Activated T-cell treated with anti-CD3 and anti-CD28 coated beads, Interleukin-2, amount 50 U/mL, for 72 hours (primary cell): ENCODE measurements at regions not wholly inside any gene's neighbourhood (a gene's known extent, or its start where the extent isn't known, plus 50 kb on each side); places are given as distances from the start of the nearest gene placed in this dataset.

Source experiments
- ATAC-seq, 2 donors: fragments of 150-1000 bp; cut with Tn5 transposase; replicated peaks in 1 of 2; 2 replicates each; pipeline ENCODE4 v1.10.0; 2021; ENCODE audit warnings: moderate library complexity in 2 of 2, mild to moderate bottlenecking in 1 of 2
- DNase-seq, 2 donors: peaks; one replicate each; pipeline ENCODE4 v3.0.0; 2021 to 2022; ENCODE audit warnings: mixed read lengths in 1 of 2
- H3K27ac Mint-ChIP-seq: one replicate; pipeline ENCODE4 v1.8.0; 2022; ENCODE audit warnings: mild to moderate bottlenecking, moderate library complexity, mixed read lengths
- H3K27me3 Mint-ChIP-seq: one replicate; pipeline ENCODE4 v1.8.0; 2022; ENCODE audit warnings: low read depth, mixed read lengths
- H3K36me3 Mint-ChIP-seq, 2 donors: one replicate each; pipeline ENCODE4 v1.8.0; 2022; ENCODE audit warnings: mixed read lengths in 2 of 2, mild to moderate bottlenecking in 1 of 2; ENCODE audit not compliant: insufficient read depth in 2 of 2
- H3K4me1 Mint-ChIP-seq: one replicate; pipeline ENCODE4 v1.8.0; 2022; ENCODE audit warnings: low read depth, mixed read lengths
- H3K4me3 Mint-ChIP-seq, 2 donors: one replicate each; pipeline ENCODE4 v1.8.0; 2022; ENCODE audit warnings: mild to moderate bottlenecking in 2 of 2, mixed read lengths in 2 of 2, moderate library complexity in 2 of 2
- H3K9me3 Mint-ChIP-seq, 2 donors: one replicate each; pipeline ENCODE4 v1.8.0; 2022; ENCODE audit warnings: mixed read lengths in 2 of 2

DNA sequence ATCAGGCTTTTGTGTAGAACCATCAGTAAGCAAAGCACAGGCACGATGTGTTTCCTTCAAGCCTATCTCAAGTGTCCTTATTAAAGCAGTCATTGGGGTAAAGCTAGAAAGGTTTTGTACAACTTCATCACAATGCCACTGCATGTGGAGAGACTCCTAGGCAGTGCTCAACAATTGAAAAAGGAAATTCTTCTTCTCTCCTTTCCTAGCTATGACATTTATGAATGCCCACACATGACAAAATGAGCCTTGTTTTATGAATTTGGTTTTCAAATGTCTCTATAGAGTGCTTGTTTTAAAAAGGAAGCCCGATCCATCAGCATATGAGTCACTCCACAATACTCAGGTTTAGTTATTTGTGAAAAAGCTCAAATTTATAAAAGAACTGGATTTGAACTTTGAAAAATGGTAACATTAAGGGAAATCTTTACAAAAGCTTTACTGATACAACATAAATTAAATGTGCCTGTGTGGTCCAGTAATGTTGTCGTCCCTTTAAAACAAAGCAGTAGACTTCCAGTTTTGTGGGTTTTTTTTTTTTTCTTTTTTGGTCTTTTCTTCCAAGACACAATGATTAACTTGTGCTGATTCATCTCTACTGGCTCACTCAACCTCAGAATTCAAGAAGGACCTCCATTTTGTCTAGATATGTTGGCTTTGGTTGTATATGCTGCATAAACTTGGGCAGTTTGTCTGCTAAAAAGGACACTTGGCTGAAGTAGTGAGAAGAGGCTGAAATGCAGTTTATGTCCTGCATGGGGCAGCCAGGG lies 273.8 kb downstream of the GASK1B start:
- Mint-ChIP-seq H3K9me3 (peaks cover 1 to 2% of the 10 kb centered on the region in 2 donors), H3K36me3 (no peaks in the 10 kb centered on the region), H3K4me3 (no peak overlapping the region), H3K27me3 (no peaks in the 10 kb centered on the region), H3K27ac (no peak overlapping the region), H3K4me1 (no peaks in the 10 kb centered on the region)
- ATAC-seq (no peak), DNase-seq (no peak)

DNA sequence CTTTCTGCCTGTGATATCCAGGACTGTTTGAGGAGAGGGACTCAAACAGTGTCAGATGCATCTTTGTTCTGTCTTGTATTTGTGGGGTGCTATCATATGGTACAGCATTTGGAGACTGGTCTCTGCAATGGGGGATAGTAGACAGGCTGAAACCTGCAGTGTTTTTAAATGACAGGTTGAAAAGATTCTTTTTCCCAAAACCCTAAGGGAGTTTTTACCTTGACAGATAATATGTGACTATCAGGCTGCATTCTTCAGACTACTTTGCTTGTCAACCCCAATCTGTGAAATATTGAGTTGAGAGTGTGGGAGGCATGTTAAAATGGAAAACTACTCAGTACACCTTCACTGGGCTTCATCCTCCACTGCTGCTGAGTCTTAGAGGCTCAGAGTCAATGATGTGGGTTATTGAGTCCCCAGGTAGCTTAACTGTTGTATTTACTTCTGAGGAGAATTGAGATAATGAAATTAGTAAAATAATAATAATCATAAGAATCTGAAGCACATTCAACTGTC lies 274.9 kb downstream of the GASK1B start:
- Mint-ChIP-seq H3K4me1 (no peaks in the 10 kb centered on the region), H3K9me3 (peaks cover 1 to 2% of the 10 kb centered on the region in 2 donors)

DNA sequence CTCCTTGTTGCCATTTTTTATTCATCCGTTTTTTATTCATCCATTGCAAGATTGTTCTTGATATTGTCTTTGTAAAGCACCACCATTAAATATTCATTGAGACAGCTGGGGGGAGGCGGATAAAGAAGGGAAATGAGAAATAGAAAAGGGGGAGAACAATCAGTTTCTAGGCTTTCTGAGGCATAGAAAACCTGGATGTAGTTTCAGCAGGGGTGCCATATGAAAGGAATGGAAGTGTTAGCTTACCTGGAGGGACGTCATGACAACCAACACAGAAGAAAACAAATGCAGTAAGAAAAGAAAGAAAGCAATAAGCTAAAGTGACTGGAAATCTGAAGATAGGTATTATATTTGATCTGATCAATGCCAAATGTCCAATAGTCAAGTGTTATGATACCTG lies 276.1 kb downstream of the GASK1B start:
- no peak for ATAC-seq
- DNase-seq, result no peak
- Mint-ChIP-seq H3K4me1 (no peaks in the 10 kb centered on the region), H3K4me3 (no peak overlapping the region), H3K27me3 (no peaks in the 10 kb centered on the region), H3K36me3 (no peaks in the 10 kb centered on the region), H3K9me3 (peaks cover 0 to 2% of the 10 kb centered on the region in 2 donors), H3K27ac (no peak overlapping the region)

More for the DNA sequence above, 274.9 kb downstream of the GASK1B start:
- no peak overlapping the region for H3K4me3 Mint-ChIP-seq
- H3K27ac Mint-ChIP-seq, result no peak overlapping the region
- ATAC-seq (no peak), DNase-seq (no peak)
- H3K36me3 Mint-ChIP-seq, result no peaks in the 10 kb centered on the region
- no peaks in the 10 kb centered on the region for H3K27me3 Mint-ChIP-seq

DNA sequence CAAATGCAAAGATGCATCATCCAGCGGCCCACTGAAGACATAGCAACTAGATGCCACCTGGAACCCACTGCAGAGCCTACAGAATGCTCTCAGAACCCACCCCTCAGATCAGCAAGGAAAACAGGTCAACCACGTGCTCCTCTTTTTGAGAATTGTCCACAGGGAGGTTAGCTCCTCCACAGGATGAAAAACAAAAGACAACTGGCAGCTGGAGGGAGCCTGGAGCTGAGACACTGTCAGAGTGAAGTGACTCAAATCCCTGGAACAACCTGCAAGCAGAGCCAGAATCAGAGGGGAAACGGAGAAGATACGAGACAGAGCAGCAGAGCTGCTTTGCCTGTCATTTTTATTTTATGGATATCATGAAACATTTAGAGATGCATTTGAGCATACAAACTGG lies 277.6 kb downstream of the GASK1B start:
- DNase-seq (no peak), ATAC-seq (no peak)
- no peak overlapping the region for H3K4me3 Mint-ChIP-seq
- no peaks in the 10 kb centered on the region for H3K4me1 Mint-ChIP-seq
- H3K9me3 Mint-ChIP-seq, result no peaks in the 10 kb centered on the region
- no peaks in the 10 kb centered on the region for H3K36me3 Mint-ChIP-seq
- H3K27me3 Mint-ChIP-seq, result no peaks in the 10 kb centered on the region
- H3K27ac Mint-ChIP-seq, result no peak overlapping the region

DNA sequence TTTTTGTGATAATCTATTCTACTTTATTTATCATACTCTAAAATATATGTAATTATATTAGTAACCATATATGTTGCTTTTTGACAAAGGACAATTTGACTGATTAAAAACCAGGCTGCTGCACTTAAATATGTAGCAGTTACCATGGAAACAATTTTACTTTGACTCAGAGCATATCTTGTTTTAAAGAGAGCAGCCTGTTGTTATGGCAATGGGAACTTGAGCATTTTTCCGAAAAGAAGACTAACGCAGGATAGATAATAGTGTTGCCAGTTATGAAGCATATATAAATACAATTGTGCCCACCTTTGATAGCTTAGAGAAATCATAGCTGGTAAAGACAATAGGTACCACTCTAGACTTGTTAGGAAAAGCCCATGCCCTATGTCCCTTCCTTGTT lies 283.0 kb downstream of the GASK1B start:
- no peaks in the 10 kb centered on the region for H3K4me1 Mint-ChIP-seq
- H3K27ac Mint-ChIP-seq, result no peak overlapping the region
- no peak for DNase-seq
- H3K27me3 Mint-ChIP-seq, result no peaks in the 10 kb centered on the region
- H3K36me3 Mint-ChIP-seq, result no peaks in the 10 kb centered on the region
- H3K4me3 Mint-ChIP-seq, result no peak overlapping the region
- peaks cover 0 to 2% of the 10 kb centered on the region in 2 donors for H3K9me3 Mint-ChIP-seq
- no peak for ATAC-seq

DNA sequence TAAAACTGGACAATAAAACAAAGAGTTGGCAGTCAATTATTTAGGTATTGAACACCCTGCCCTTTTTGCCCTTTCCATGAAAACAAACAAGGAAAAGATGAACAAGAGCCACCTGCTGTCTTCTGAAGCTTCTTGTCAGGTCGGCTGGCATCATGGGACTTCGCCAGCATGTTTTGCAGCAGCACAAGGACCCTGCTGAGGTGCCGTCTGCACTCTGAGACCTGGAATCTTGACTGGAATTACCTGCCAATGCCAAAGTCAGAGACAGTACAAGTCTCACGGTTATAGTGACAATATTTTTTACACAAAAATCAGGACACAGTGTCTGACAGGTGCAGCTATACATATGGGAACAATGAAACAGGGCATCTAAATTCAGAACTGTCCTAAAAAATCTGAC lies 284.5 kb downstream of the GASK1B start:
- Mint-ChIP-seq H3K36me3 (no peaks in the 10 kb centered on the region), H3K4me3 (no peak overlapping the region), H3K27ac (no peak overlapping the region), H3K9me3 (peaks cover 0 to 2% of the 10 kb centered on the region in 2 donors), H3K4me1 (no peaks in the 10 kb centered on the region), H3K27me3 (no peaks in the 10 kb centered on the region)
- DNase-seq (no peak), ATAC-seq (no peak)

DNA sequence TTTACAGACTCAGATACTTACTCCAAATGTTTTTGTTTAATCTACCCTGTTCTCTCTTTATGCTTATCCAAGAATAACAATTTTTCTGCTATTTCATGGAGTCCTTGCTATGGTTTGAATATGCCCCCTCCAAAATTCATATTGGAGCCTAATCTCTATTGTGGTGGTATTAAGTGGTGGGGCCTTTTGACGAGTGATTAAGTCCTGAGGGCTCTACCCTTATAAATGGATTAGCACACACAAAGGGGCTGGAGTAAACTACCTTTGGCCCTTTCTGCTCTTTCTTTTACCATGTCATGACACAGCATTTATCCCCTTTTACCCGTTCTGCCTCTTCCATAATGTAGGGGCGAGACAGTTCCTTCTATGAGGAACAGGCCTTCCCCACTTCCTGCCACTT lies 285.5 kb downstream of the GASK1B start:
- no peaks in the 10 kb centered on the region for H3K27me3 Mint-ChIP-seq

DNA sequence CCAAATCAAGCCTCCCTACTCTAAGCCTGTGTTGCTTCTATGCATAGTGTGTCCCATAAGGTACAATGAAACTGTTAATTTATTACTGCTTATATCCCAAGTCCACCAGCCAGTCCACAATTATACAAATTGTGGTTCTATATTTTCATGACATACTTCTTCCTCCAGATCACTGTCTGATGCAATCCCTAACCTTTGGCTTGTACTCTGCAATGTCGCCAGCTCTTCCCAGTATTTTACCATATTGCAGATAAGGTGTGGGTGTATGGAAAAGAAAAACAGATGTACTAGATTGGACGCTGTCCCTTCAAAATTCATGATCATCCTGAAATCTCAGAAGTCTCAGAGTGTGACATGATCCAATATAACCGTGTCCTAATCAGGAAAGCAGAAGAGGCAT lies 286.2 kb downstream of the GASK1B start:
- Mint-ChIP-seq H3K27ac (no peak overlapping the region), H3K4me3 (no peak overlapping the region), H3K4me1 (no peaks in the 10 kb centered on the region), H3K36me3 (no peaks in the 10 kb centered on the region), H3K27me3 (no peaks in the 10 kb centered on the region), H3K9me3 (peaks cover 0 to 2% of the 10 kb centered on the region in 2 donors)
- no peak for ATAC-seq
- no peak for DNase-seq

More for the DNA sequence above, 285.5 kb downstream of the GASK1B start:
- peaks cover 0 to 2% of the 10 kb centered on the region in 2 donors for H3K9me3 Mint-ChIP-seq
- no peak overlapping the region for H3K4me3 Mint-ChIP-seq
- no peak overlapping the region for H3K27ac Mint-ChIP-seq
- ATAC-seq (no peak), DNase-seq (no peak)
- H3K36me3 Mint-ChIP-seq, result no peaks in the 10 kb centered on the region
- H3K4me1 Mint-ChIP-seq, result no peaks in the 10 kb centered on the region

DNA sequence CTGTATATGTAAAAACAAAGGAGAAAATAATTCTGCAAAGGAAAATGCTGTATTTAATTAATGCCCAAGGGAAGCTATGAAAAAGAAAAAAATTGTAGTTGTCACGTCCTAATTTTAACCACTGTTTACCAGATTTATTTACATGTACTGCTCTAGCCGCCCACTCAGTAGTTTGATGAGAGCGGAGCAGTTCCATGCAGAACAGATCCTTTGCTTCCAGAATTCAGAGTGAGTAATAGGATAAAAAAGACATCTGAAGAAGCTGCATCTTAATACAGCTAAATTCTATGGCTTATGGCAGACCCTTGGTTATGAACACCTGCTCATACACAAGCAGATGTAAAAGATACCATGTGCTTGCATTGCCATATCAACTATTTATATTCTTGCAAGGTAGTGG lies 287.0 kb downstream of the GASK1B start:
- Mint-ChIP-seq H3K27me3 (no peaks in the 10 kb centered on the region), H3K9me3 (peaks cover 0 to 2% of the 10 kb centered on the region in 2 donors), H3K4me1 (no peaks in the 10 kb centered on the region), H3K4me3 (no peak overlapping the region), H3K27ac (no peak overlapping the region), H3K36me3 (no peaks in the 10 kb centered on the region)
- DNase-seq, result no peak
- no peak for ATAC-seq

DNA sequence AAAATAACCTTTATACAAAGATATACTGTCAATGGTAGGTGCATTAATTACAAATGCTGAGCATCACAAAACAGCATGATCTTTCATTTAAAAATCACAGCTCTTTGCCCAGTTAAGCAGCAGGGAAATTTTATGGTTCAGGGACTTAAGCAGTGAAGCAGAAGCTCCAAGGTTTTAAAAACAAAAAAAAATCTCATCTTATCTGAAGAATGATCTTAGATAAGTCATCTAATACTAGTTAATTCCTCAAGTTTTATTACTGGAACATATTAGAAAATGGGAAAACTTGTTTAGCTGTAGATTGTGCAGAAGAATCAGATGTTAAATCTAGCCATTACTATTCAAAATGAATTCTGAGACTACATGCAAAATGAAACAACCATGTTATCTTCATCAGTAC lies 289.9 kb downstream of the GASK1B start:
- Mint-ChIP-seq H3K4me1 (no peaks in the 10 kb centered on the region), H3K36me3 (no peaks in the 10 kb centered on the region), H3K9me3 (peaks cover 2 to 3% of the 10 kb centered on the region in 2 donors), H3K27me3 (no peaks in the 10 kb centered on the region), H3K27ac (no peak overlapping the region), H3K4me3 (no peak overlapping the region)
- DNase-seq, result no peak
- ATAC-seq, result no peak

DNA sequence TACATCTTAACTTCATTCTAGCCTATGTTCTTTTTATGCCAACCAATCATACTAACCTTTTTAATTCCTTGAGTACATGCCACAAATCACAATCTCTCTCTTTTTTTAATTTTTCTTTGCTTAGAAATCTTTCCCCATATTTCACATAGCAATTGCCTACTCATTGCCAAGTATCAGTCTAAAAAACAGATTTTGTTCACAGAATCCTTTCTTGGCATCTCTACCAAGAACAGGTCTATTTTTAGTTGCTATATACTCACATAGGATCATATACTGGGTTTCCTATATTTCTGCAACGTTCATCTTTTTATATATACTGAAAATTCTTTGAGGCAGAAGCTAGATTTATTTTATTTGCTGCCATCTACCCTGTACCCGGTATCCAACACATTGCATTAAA lies 292.1 kb downstream of the GASK1B start:
- no peak for ATAC-seq

DNA sequence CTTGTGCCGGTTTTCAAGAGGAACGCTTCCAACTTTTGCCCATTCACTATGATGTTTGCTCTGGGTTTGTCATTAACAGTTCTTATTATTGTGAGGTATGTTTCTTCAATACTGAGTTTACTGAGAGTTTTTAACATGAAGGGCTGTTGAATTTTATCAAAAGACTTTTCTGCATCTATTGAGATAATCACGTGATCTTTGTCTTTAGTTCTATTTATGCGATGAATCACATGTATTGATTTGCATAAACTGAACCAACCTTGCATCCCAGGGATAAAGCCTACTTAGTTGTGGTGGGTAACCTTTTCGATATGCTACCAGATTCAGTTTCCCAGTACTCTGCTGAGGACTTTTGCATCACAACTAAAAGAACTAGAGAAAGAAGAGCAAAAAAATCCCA lies 318.0 kb downstream of the GASK1B start:
- Mint-ChIP-seq H3K36me3 (no peaks in the 10 kb centered on the region), H3K27ac (no peak overlapping the region), H3K4me1 (no peaks in the 10 kb centered on the region), H3K27me3 (no peaks in the 10 kb centered on the region), H3K9me3 (peaks cover 6 to 8% of the 10 kb centered on the region in 2 donors), H3K4me3 (no peak overlapping the region)
- ATAC-seq, result no peak
- no peak for DNase-seq

More for the DNA sequence above, 292.1 kb downstream of the GASK1B start:
- no peak for DNase-seq
- H3K4me3 Mint-ChIP-seq, result no peak overlapping the region
- peaks cover 3 to 4% of the 10 kb centered on the region in 2 donors for H3K9me3 Mint-ChIP-seq
- H3K4me1 Mint-ChIP-seq, result no peaks in the 10 kb centered on the region
- H3K36me3 Mint-ChIP-seq, result no peaks in the 10 kb centered on the region
- H3K27me3 Mint-ChIP-seq, result no peaks in the 10 kb centered on the region
- no peak overlapping the region for H3K27ac Mint-ChIP-seq

DNA sequence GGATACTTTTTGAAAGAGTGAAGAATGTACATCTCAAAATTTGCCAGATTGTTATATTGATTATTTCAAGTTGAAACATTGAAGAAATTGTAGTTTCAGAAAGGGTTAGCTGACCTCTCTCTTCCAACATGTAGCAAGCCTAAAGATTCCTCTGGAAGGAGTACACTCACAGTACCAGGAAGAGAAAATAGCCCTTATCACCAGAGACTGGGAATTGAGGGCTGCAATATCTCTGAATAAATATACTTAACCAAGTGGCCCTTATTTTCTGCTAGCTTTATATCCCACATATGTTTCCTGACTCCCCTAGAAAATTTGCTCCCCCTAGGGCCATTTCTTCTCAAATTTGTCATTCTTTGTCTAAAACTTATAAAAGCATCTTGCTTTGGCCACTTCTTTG lies 332.2 kb downstream of the GASK1B start:
- H3K36me3 Mint-ChIP-seq, result no peaks in the 10 kb centered on the region
- H3K4me3 Mint-ChIP-seq, result no peak overlapping the region
- no peaks in the 10 kb centered on the region for H3K4me1 Mint-ChIP-seq
- no peaks in the 10 kb centered on the region for H3K27me3 Mint-ChIP-seq
- no peak for DNase-seq
- no peak for ATAC-seq
- H3K27ac Mint-ChIP-seq, result no peak overlapping the region
- peaks cover 4% of the 10 kb centered on the region in 2 donors for H3K9me3 Mint-ChIP-seq

DNA sequence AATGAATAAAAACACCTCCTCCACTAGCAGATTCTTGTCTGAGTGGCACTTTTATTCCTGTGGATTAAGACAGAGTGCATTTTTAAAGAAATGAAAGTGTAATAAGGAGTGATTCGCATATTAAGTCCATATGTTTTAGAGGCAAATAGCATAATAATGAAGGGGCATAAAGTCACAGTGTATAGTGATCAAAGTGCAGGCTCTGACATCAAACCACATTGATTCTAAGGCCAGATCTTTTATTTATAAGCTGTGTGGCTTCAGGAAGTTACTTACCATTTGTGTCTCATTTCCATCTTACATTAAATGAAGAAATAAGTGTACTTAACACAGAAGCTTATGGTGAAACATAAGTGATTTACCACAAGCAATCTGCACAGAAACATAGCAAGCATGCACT lies 332.8 kb downstream of the GASK1B start:
- Mint-ChIP-seq H3K9me3 (peaks cover 1 to 4% of the 10 kb centered on the region in 2 donors), H3K36me3 (no peaks in the 10 kb centered on the region), H3K4me1 (no peaks in the 10 kb centered on the region), H3K4me3 (no peak overlapping the region), H3K27ac (no peak overlapping the region), H3K27me3 (no peaks in the 10 kb centered on the region)
- DNase-seq (no peak), ATAC-seq (no peak)
